Heart left ventricle (tissue), 13 donors: ENCODE measurements at regions not wholly inside any gene's neighbourhood (a gene's known extent, or its start where the extent isn't known, plus 50 kb on each side); places are given as distances from the start of the nearest gene placed in this dataset.

Experiments used
- POLR2A ChIP-seq, 2 donors: fragments of 450-650 bp; IDR thresholded peaks; one replicate each; pipeline ENCODE4 v1.6.1; 2017; ENCODE audit warnings: antibody characterized with exemption in 2 of 2, mild to moderate bottlenecking in 2 of 2, moderate library complexity in 2 of 2
- TF ChIP-seq, protein P1 (sequence below), 12 donors: fragments of 200-600 bp; sonication (generic) in 4 of 12; IDR thresholded peaks; one replicate each; pipeline versions ENCODE4 v1.5.0 to v1.8.0; 2018 to 2022; ENCODE audit warnings: antibody characterized with exemption in 12 of 12, mild to moderate bottlenecking in 5 of 12
- donor health status: ischemic (EF 13 %, LVEDD 7.1; RV severe dilation, severe dysfunction).
- donor health status: DM: no; HTN: yes; CAD: no.
- donor health status: DM: no; HTN: no; CAD: no.
- donor health status: ischemic (EF 25% LVEDD 6.9; RV normal size, moderate dysfunction).
- donor health status: ischemic (EF 25% LVEDD 5.7; RV mildly dilated, moderate dysfunction).
- donor health status: ischemic (EF 35%, LVEDD 5.7; RV mildly dilated, moderate dysfunction).
- donor health status: nonischemic (EF 11% LVEDD 7.7; RV severe dilation, severe dysfunction).
- donor health status: DM: yes; HTN: yes; CAD: no.
- donor health status: PGD.
- donor health status: ischemic (EF 29% LVEDD 5.4; RV normal size, mild dysfunction).
- donor health status: nonischemic (EF 23%, LVEDD 6.1; RV moderate dilation, normal function).

- TF ChIP-seq, protein P1, sequence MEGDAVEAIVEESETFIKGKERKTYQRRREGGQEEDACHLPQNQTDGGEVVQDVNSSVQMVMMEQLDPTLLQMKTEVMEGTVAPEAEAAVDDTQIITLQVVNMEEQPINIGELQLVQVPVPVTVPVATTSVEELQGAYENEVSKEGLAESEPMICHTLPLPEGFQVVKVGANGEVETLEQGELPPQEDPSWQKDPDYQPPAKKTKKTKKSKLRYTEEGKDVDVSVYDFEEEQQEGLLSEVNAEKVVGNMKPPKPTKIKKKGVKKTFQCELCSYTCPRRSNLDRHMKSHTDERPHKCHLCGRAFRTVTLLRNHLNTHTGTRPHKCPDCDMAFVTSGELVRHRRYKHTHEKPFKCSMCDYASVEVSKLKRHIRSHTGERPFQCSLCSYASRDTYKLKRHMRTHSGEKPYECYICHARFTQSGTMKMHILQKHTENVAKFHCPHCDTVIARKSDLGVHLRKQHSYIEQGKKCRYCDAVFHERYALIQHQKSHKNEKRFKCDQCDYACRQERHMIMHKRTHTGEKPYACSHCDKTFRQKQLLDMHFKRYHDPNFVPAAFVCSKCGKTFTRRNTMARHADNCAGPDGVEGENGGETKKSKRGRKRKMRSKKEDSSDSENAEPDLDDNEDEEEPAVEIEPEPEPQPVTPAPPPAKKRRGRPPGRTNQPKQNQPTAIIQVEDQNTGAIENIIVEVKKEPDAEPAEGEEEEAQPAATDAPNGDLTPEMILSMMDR (IDR thresholded peaks at IDR 0.05), result no peak
- TF ChIP-seq POLR2A (IDR thresholded peaks at IDR 0.05), result no peak
Observed at GRCh38 chr2:125169022-125169763, 1144.1 kb downstream of the CNTNAP5 start.
